Ecto neural progenitor cell (in vitro differentiated cells): ENCODE measurements at regions not wholly inside any gene's neighbourhood (a gene's known extent, or its start where the extent isn't known, plus 50 kb on each side); places are given as distances from the start of the nearest gene placed in this dataset.

ENCODE experiments used
- DNase-seq: peaks from one replicate; pipeline ENCODE4 v3.0.0-alpha.2; 2018; ENCODE audit warnings: low spot score

DNA sequence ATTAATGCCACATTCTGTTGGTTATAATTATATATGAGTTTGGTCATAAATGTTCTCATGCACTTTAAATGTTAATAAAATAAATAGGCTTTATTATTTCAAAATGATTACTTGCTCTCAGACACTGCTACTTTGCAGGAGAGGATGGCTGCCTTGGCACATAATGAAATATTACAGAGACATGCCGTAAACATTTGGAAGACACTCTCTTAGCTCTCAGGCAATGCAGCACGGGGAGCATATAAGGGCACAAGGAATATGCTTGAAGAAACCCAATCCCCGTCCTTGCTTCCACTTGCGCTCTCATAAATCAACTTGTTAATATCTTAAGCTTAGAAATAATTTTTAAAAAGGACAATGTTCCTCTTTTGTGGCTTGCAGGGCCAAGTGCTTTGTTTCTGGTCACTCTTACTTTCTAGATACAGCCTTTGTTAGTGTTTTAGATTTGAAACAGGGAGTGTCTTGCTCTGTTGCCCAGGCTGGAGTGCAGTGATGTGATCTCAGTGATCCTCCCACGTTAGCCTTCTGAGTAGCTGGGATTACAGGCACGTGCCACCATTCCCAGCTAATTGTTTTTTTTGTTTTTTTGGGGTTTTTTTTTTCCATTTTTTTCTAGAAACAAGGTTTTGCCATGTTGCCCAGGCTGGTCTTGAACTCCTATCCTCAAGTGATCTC, 445.0 kb downstream of the SPRY1 start:
- DNase-seq, result no peak

DNA sequence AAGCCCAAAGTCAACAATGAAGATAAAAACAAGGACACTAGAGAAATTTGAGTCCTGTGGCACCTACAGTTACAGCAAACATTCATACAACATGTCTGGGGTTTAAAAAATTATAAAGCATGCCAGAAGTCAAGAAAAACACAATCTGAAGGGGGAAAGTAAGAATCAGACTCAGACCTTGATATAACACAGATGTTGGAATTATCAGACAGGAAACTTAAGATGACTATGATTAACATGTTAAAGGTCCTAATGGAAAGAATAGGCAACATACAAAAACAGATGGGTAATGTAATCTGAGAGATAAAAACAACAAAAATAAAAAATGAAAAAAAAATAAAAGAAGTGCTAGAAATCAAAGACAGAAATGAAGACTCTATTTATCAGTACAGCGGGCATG, 446.5 kb downstream of the SPRY1 start:
- no peak for DNase-seq

DNA sequence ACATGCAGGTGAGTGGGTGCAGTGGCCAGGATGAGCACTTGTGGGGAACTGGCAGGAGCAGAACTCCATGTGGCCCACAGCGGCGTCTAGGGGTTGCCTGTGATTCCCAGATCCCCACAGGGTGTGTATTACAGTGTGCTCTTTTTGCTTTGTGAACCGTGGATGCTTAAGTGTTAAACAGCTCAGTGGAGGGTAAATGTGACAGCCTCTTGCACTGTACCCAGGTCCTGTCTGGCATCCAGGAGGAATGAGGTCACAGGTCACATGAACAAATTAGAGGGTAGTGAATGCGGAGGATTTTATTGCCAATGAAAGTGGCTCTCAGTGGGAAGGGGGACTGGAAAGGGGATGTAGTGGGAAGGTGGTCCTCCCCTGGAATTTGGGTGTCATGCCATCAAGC, 447.8 kb downstream of the SPRY1 start:
- no peak for DNase-seq

DNA sequence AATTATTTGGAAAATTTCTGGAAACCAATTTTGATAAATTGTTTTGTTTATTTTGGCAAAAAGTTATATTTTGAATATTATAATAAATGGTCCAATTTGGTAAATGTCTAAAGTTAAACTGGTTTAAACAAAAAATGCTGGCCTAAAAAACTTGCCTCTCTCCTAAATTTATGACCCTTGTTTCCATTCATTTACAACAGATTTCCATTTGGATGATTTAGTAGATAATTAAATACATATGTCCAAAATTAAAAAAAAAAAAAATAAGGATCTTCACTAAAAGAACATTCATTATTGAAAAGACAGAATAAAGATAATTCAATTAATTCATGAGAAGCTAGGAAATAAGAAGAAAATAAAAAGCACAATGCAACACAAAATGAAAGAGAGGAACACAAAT, 449.5 kb downstream of the SPRY1 start:
- DNase-seq, result no peak

DNA sequence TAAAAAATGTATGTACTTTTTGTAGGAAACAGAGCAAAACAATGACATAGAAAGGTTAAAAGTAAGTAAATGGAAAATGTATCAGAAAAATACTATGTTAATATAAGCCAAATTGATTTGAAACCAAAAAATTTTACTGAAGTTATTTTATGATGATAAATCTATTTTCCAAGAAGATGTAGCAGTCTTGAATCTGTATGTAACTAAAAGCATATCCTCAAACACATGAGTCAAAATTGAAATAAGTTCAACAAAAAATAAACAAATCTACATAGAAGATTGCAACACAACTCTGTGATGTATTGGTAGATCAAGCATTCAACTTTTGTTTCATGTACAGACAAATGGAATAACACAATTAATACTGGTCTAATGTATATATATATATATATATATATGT, 450.0 kb downstream of the SPRY1 start:
- DNase-seq, result no peak

DNA sequence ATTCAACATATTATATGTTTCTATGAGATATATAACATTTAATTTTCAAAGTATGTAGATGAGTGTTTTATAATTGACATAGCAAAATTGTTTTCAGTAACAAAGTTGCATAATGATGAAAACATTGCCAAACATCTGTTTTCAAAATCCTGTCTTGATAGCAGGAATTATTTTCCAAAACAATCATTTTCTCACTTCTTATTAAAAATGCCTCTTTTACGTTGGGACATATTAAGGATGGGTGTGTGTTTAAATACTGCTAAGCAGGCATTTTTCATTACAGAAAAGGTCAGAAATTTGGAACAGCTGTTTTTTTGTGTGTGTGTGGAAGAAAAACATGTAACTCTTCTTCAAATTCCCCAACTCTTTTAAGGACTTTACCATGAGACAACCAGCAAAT, 452.0 kb downstream of the SPRY1 start:
- DNase-seq, result no peak

DNA sequence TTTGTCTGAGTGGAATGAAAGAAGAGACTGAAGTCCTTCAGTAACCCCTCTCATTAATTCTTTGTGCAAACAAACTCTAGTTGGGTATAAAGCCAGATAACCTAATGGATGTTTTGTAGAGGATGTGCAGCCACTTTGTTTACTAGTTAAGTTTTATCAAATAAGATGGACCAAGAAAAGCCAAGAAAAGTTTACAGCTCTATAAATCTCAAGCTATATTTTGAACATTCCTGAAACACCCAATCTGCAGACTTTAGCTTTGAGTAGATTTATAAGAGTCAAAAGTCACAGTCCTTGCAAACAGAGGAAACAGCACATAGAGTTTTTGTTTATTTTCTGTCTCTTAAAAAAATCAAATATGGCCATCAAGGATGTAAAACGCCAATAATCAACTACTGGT, 452.9 kb downstream of the SPRY1 start:
- no peak for DNase-seq

DNA sequence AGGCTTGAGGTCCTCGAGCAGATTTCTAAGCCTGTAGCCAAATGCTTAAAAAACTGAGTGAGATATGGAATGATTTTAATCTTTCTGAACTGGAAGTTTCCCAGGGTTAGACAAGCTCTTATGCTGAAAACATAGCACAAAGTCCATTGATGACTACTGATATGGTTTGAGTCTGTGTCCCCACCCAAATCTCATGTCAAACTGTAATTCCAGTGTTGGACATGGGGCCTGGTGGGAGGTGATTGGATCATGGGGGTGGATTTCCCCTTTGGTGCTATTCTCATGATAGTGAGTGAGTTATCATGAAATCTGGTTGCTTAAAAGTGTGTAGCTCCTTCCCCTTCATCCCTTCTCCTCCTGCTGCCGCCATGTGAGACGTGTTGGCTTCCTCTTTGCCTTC, 454.9 kb downstream of the SPRY1 start:
- no peak for DNase-seq

DNA sequence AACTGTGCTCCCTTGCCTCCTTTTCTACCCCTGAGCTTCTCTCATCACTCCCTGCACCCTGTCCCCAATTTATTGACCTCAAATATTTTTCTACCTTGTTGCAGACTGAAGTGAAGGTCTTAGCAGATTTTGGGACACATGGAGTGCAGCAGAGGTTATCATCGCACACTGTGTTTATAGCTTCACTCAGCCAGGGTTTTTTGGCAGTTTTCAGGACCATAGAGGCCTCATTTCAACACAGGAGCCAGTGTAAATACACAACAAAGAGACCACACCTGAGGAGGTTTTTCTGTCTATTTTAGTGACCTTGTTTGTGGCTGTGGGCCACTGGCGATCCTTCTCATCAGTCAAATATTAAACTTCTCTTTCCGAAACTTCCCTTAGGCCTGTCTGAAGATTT, 457.1 kb downstream of the SPRY1 start:
- no peak for DNase-seq

DNA sequence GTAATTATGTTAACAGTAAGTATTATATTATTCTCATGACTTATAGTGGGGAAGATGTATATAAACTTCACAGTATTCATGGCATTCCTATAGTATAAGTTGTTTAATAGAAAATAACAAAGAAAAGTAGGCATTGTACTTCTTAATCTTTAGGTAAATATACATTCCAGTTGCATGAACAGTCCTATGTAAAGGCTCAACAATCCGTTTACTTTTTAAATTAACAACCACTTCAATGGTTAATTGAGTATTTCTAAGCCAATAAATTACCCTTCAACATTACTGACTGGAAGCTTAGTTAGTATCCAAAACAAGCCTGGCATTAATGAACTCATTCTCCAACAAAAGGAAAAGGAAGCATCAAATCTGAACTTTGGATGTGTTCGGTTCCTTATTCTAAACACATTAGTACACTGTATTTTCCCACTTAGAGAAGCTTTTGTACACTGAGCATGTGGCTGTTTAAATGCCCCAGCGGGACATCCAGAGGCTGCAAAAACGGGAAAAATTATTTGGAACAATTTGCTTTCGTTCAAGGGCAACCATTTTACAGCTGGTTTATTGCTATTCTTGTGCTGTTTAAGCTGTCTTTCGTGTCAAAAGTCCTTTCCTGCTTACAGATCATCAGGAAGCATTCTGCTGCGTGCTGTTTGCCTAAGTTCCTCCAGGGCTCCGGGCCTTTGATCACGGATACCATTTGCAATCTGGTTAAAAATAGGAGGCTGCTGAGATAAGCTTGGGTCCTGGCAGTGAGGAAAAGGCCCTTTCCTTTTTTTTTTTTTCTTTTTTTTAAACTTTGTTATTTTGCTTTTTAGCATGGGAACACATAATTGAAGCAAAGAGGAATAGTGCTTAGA, 460.3 kb downstream of the SPRY1 start:
- peak; percentile 55 for DNase-seq

DNA sequence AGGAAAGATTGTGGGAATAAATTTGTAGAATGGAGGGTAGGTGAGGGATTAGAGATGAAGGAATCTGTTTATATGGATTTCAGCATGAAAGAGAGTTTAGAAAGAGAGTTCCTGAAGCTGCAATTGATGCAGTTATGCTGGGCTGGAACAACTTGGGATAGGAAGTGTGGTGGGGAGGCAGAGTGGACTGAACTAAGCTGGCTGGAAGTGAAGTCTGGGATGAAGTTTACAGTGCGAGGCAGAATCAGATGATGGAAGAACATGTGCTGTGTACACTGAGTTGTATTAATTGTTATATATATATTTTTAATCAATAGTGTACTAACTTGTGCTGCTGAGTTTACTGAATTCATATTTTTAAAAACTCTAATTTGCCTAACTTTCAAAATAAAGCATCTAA, 461.9 kb downstream of the SPRY1 start:
- DNase-seq, result no peak

DNA sequence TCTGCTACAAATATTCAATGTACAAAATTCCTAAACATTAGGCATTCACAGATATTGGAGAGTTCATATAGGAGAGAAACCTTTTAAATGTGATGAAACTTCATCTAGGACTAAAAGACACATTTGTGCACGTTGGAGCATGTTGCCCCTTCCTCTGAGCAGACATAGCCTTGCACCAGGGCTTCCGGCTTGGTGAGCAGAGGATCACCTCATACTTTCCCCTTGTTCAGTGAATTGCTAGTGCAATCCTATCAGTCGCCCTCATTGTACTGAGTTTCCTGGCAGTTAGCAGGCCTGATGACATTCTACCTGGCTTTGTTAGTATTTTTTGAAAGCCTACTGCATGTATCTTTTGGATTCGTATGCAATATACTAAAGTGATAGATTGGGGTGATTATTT, 466.2 kb downstream of the SPRY1 start:
- DNase-seq, result no peak

DNA sequence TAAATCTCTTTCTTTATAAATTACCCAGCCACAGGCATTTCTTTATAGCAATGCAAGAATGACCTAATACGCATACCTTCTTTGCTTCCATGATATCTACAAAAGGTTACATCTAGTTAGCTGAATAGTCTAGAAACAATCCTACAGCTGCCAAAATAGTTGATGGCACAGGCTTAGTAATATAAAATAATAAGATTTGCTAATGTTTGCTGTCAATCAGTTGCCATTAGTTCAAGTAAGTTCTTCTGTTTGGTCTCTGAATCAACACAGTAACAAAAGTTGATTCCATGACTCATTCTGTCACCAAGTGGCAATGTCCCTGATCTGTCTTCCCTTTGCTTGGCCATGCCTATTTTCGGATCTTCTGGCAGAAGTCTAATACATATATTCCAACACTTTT, 470.2 kb downstream of the SPRY1 start:
- DNase-seq, result no peak

DNA sequence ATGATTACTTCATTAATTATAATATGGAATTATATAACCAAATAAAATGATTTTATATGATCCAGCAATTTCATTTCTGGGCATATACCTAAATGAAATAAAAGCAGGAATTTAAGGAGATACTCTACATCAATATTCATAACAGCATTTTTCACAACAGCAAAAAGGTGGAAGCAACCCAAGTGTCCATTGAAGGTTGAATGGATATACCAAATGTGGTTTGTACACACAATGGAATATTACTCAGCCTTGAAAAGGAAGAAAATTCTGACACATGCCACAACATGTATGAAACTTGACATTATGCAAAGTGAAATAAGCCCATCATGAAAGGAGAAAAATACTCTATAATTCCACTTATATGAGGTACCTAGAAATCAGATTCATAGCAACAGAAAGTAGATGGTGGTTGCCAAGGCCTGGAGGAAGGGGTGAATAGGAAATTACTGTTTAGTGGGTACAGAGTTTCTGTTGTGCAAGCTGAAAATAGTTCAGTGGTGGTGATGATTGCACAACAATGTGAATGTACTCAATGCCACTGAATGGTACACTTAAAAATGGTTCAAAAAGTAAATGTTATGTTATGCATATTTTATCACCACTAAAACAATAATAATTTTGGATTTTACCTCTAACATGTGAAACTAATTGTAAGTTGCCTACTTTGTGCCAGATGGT, 471.5 kb downstream of the SPRY1 start:
- no peak for DNase-seq

DNA sequence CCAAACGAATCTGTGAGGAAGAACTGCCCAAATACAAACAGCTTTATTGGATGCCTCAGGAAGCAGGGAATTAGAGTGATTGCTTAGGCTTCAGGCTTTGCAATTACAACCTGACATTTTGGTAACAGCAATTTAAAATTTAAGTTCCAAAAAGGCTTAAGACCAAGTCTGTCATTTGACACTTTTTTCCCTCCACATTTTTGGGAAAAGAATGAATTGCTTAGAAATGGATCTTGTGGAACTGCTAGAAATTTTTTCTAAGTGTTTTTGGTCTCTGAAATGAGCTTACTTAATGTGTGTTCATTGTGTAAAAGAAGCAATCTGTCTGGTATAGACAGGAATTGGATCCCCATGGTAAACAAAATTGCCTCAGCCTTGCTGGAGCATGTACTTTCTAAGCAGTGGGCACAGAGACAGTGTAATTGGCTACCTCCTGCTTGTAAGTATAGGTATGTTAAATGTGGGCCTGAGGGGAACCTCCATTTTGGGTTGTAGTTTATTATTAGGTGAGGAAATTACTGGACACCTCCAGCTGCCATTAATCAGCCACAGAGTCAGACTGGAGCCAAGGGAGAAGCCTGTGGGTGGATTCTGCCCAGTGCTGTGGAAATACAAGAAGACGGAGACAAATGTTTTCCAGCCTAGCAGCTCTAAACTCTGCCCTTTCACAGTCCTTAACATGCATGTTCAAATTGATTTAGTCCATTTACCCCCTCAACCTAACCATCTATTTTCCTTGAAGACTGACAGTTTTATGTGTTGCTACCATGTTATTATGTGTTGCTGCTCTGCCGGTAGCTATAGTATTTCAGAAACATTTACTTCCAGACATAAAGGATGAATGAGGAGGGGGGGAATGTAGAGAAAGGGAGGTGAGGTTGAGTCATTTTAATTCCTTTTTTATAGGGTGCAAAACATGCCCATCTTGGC, 473.0 kb downstream of the SPRY1 start:
- no peak for DNase-seq

DNA sequence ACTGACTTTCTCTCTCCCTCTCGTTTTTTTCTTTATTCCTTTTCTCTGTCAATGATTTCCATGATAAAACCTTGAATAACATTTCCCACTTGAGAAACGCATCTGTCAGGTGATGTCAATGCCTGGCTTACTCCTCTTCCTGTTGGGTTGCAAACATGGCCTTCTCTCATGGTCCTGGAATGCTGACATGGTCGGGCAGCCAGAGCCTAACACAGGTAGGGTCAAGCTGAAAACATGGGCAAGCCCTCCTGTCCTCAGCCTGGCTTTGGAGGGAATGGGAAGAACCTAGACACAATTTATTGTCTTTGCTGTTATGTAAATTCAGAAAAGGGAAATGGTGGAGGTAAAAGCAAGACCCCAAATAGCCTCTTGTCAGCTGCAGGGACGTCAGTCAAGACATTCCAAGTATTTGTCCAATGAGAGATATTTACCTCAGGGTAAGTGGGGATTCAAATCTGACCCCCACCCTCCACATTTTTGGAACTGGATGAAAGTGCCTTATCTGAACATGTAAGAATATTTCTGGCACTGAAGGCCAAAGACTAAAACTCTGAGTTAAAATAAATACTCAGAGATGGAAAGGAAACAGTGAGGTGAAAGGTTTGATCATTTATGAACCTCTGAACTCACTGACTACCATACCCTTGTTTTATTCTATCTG, 473.8 kb downstream of the SPRY1 start:
- DNase-seq, result no peak

DNA sequence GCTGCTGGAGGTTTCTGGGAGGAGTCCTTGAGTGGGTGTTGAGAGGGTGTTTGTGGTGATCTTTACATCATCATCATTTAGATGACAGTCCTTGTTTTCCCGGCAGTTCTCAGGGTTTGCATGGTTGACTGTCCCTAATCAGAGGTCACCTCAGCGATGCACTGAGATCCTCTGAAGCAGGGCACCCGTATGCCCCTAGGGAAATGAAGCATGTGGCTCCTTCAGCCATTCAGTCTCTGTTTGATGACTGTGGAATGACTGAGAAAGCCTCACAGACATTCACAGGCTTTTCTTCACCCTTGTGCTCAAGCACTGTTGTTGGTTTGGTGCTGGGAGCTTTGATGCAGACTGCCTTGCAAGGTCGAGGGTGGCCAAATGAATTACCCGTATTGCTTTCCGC, 474.7 kb downstream of the SPRY1 start:
- DNase-seq, result no peak

DNA sequence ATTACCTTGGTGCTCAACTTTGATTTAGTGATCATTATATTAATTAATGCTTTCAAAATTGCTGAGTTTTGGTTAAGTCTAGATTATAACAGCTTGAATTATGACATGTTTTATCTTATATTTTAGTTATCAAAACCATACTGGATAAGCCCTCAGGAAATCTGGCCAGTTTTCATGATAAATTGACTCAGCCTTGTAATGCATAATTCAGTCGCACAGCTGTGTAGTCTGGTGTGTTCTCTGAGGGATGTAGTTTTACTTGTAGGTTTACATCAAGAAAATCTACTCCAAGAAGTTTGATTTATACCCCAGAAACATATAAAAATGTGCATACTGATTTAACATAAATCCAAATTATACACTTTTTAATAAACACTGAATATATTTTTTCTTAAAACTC, 477.5 kb downstream of the SPRY1 start:
- no peak for DNase-seq

DNA sequence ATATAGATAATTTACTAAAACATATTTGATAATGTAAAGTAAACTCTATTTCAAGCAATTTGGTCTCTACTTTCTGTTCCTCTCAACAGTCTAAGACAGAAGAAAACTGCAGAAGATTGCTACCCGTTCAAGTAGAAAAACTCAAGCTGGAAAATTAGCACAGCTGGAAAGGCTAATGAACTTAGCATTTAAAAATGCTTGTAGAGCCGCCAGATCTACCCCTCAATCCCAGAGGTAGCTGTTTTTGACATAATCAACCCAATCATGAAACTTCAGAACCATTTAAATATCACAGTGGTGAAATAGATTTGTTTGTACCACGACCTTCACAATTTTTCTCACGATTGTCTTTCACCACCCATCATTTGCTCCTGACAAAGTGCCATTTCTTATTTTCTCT, 479.5 kb downstream of the SPRY1 start:
- DNase-seq, result no peak

DNA sequence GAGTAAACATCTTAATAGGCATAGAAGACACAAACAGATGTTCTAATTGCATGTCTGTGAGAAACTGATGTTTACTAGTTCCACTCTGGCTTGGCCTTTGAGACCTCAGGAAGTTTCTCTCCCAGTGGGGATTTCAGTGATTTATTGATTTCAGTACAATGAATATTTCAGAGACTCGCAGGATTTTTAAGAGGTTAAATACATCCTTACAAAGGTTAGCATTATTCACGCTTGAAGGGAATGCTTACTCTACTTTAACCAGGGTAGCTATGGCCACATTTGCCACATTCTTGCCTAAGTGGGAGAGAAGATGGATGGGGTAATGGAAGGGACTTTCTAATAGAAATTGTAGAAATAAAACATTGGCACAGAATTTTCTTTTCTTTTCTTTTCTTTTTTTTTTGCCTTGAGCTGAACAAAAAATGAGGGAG, 480.1 kb downstream of the SPRY1 start:
- DNase-seq, result no peak

DNA sequence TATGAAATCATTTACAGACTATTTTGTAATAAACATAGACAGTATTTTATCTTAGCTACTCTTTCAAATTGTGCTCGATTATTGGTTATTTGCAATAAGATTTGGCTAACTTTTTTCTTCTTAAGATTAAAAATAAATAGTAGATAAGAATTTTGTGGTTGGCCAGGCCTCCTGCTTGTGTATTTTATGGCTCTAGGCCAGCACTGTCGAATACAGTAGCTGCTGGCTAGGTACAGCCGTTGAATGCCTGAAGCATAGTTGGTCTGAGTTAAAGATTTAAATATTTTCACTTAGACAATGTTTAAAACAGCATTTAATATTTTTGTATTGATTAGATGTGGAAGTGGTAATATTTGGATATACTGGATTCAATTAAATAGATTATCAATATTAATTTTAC, 481.0 kb downstream of the SPRY1 start:
- no peak for DNase-seq

DNA sequence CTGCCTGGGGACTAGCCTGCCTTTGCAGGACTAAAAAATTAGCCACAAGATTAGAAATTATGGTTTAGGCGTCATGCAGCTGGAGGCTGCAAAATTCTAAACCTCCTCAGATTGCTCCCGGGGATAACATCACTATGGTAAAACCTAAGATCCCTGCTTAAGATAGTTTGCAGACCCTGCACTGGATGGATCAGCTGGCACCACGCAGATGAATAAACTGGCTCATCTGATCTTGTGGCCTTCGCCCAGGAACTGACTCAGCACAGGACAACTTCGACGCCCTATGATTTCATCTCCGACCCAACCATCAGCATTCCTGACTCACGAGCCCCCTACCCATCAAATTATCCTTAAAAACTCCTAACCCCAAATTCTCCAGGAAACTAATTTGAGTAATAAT, 482.4 kb downstream of the SPRY1 start:
- no peak for DNase-seq
